ENCODE measurements at regions not wholly inside any gene's neighbourhood (a gene's known extent, or its start where the extent isn't known, plus 50 kb on each side); places are given as distances from the start of the nearest gene placed in this dataset.
"Not testable (repeated sequence)": the region's sequence is repeated elsewhere in the genome, so short reads cannot be mapped to it uniquely, and the experiment has no call there.

DNA sequence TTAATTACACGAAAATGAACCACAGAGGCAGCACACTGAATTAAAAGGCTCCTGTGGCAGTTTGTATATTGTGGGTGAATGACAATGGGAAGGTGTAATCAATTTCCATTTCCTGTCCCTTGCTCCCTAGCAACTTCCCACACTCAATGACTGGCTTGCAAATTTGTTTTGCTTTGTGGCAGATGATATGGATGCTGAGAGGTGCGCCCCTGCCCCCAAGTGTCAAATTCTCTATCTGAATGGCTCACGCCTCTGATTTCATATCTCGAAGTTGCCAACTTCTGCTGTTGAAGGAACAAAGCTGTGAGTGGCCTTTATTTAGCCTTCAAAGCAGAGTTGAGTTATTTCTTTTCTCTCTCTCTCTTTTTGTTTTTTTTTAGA is 86.0 kb downstream of the FOXD2 start:
- DNase-seq: no peak

DNA sequence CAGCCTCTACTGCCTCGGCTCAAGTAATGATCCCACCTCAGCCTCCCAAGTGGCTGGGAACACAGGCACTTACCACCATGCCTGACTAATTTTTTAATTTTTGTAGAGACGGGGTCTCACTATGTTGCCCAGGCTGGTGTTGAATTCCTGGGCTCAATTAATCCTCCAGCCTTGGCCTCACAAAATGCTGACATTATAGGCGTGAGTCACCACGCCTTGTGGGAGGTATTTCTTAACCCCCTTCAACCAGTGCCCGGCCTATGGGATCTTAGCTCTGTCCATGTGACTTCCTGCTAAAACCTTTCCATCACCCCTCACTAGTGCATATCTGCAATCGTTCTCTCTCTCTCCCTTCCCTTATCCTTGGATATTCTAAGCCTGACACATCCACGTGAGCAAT is 86.4 kb downstream of the FOXD2 start:
- DNase-seq: no peak

DNA sequence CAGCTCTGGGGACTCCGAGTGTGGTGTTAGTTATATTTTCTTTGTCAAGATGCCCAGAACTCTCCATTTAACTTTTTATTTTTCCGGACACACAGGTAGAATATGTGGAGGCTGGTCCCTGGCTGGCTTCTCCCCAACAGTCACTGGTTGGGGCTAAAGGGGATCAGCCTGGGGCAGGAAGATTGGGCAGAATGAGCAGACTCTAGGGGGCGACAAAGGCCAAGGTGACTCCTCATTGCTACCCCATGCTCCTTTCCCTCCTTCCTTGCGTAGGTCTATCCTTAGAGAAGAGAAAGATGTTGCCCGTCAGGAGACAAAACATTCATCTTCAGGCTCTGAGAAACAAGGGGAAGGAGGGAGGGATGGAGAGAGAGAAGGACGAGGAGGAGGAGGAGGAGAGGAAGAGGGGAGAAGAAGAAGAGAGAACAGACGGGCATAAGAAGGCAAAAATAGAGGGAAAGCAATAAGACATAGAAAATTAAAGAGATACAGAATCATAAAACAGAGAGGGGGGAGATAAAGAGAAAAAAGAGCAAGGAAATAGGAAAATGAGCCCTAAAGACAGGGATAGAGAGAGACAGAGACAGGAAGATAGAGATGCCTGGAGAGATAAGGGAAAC is 89.9 kb downstream of the FOXD2 start:
- peak in 1 of 2 experiments; percentile 3 for DNase-seq

DNA sequence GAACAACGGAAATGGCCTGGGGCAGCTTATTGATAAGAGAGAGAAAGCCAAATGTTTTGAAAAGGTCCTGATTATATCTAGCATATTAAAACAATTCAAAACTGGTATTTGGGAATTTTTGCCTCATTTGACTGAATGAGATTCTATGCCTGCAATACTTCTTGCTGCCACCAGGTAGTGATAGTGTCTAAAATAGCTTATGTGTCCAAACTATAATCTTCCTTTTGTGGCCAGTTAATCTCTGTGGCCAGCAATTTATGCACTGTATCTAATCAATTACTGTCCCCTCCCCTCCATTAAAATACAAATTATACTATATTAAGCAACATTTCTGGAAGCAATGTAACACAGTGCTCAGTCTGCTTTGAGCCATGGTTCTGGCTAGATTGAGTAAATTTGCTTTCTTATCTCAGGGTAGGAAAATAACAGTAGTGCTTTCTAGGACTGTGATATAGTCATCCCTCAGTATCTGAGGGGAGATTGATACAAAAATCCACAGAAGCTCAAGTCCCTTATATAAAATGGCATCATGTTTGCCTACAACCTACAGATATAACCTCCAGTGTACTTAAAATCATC is 91.8 kb downstream of the FOXD2 start:
- DNase-seq: peak in 1 of 2 experiments; percentile 6

DNA sequence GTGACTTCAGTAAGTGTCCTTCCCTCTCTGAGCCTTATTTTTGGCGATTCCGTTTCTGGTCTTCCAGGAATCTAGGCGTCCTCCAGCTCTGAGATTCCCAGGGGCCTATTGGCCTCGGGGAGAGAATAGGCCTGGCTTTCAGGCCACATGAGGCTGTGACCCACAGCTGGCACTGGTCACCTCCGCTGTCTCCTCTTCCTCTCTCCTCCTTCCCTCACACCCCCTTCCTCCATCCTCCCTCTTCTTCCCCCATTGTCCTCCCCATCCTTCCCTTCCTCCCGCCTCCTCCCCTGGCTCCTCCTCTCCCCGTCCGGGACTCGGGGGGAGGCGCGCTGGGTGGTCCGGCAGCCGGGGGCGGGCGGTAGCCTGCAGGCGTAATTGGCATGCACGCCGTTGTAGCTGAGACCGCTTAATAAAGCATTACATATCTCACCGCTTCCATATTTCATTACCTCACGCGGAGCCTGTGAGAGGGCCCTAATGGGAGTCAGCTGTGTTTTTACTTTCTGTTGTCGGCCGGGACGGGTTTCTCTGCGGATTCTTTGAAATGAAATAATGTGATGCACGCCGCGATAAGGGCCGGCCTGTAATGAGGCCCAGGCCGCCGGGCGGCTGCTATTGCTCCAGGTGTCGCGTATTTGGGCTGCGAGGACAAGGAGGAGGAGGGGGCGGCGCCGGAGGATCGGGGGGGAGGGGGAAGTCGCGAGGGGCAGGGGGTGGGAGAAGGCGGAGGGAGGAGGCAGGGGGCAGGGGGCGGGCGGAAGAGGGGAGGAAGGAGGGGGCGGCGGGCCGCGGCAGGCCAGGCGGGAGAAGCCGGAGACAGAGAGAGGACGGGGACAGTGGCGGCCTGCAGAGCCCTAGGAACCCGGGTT is 95.3 kb downstream of the FOXD2 start:
- DNase-seq: no peak

DNA sequence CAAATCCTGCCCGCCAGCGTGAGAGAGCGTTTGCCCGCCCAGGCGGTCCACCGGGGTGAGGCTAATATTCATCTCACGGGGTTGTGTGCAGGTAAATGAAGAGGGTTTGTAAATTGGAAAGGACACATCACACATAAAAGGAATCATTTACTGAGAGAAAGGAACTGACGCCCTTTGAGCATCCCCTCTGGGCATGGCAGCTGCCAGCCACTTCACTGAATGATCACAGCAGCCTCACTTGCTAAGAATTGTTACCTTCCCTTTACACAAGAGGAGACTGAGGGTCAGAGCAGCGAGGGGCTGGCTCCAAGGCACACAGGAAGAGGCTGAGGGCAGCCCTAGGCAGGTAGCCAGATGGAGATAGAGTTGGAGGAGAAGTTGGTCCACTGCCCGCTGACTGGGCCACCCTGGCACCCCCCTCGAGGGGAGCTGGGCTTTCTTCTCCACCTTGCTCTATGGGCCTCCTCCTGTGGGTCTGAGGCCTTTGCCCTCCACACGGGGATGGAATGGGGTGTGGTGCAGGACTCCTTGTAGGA is 96.0 kb downstream of the FOXD2 start:
- DNase-seq: no peak

DNA sequence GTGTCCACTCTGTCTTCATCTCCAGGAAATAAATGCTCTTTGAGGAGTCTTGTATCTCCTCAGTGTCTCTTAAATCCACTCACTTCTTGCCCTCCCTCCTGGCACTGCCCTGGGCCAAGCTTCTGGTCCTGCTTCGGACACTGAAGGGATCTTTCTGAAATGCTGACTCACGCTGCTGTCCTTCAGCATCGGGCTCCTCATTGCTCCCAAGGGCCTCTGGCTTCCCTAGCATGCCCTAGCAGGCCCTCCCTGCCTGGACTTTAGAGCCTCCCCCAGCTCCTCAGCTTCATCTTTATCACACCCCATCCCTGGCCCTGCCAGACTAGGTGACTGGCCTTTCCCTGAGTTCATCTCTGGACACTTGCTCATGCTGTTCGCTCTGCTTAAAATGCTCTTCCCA is 96.6 kb downstream of the FOXD2 start:
- DNase-seq: no peak

DNA sequence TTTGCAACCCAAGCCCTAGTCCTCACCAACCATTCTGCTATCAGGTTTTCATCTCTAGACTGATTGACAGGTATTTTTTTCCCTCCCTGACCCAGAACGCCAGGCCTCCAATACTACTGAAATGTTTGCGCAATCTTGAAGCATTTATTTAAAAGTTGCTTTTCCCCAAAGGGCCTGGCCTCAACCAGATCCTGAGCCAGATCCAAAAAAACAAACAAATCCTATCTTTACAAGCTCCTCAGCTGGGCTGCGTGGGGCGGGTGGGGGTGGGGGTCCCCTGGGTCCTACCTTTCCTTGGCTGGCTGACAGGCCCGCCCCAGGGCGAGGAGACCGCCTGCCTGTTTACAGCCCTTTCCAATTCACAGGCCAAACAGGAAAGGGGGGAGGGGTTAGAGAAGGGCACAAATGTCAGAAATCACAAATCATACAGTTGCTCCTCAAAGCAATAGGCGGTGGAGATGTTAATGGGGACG is 98.8 kb downstream of the FOXD2 start:
- DNase-seq: no peak

DNA sequence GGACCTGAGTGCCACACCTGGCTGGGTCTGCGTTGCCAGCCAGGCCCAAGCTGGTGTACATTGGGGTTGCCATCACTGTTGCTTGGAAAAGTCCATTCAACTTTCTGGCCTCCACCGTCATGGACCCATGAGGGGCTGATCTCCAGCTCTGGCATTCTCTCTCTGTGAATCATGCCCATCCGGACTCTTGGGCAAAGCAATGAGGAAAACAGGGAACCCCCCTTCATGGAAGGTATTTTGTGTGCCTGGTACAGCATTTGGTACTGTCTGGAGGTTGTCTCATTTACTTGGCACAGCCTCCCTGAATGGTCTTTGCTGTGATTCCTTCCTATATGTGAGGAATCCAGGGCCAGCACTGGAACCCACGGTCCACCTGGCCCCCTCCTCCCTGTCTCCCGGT is 99.4 kb downstream of the FOXD2 start:
- DNase-seq: no peak

DNA sequence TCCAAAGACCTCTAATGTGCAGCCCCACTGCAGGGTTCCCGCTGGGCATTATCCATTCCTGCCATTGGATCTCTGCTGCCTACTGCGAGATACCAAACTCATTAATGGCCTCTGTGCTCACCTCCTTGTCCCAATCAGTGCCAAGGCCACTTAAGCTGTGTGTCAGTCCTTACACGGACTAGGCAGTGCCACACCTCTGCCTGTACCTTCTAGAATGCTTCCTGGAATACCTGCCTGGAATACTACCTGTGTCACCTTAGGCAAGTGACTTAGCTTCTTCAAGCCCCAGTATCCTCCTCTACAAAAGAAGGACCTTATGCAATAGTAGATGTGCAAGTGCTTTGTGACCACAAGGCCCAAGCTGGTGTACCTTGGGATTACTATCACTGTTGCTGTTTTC is 100.1 kb downstream of the FOXD2 start:
- DNase-seq: no peak

DNA sequence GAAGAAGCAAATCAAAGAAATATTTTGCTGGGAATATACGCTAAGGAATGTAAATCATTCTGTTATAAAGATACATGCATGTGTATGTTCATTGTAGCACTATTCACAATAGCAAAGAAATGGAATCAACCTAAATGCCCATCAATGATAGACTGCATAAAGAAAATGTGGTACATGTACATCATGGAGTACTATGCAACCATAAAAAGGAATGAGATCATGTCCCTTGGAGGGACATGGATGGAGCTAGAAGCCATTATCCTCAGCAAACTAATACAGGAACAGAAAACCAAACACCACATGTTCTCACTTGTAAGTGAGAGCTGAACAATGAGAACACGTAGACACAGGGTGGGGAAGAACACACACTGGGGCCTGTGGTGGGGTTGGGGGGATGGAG is 100.7 kb downstream of the FOXD2 start:
- not testable (repeated sequence) for DNase-seq

DNA sequence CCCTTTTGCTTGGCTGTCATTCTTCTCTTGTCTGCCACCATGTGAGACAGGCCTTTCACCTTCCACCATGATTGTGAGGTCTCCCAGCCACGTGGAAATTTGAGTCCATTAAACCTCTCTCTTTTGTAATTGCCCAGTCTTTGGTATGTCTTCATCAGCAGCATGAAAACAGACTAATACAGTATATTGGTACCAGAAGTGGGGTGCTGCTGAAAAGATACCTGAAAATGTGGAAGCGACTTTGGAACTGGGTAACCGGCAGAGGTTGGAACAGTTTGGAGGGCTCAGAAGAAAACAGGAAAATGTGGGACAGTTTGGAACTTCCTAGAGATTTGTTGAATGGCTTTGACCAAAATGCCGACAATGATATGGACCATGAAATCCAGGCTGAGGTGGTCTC is 103.9 kb downstream of the FOXD2 start:
- DNase-seq: not testable (repeated sequence)

DNA sequence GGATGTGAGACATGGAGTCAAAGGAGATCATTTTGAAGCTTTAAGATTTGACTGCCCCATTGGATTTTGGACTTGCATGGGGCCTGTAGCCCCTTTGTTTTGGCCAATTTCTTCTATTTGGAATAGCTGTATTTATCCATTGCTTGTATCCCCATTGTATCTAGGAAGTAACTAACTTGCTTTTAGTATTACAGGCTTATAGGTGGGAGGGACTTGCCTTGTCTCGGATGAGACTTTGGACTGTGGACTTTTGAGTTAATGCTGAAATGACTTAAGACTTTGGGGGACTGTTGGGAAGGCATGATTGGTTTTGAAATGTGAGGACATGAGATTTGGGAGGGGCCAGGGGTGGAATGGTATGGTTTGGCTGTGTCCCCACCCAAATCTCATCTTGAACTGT is 105.2 kb downstream of the FOXD2 start:
- DNase-seq: not testable (repeated sequence)

DNA sequence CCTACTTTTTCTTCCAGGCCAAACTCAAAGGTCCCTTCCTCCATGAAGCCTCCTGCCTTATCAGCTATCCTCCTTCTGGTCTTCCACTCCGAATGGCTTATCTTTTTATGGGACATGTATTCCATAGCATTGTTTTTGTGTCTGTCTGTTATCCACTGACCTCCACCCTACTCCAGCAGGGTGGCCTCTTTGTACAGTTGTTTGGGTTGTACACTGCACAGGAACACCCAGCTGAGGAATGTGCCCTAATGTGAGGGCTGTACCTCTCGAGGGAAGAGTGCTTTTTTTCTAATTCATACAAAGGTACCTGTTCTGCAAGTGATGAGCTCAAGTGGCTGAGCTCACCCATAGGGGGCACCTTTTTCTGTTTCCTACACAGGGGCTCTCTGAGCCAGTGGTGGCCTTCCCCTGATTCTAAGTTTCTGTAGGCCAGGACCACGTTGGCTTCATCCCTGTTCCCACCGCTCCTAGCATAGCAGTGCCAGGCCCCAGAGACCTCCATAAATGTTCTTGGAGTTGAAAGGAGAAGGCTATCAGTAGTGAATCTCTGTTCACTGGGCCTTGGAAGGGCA is 108.2 kb downstream of the FOXD2 start:
- no peak for DNase-seq

DNA sequence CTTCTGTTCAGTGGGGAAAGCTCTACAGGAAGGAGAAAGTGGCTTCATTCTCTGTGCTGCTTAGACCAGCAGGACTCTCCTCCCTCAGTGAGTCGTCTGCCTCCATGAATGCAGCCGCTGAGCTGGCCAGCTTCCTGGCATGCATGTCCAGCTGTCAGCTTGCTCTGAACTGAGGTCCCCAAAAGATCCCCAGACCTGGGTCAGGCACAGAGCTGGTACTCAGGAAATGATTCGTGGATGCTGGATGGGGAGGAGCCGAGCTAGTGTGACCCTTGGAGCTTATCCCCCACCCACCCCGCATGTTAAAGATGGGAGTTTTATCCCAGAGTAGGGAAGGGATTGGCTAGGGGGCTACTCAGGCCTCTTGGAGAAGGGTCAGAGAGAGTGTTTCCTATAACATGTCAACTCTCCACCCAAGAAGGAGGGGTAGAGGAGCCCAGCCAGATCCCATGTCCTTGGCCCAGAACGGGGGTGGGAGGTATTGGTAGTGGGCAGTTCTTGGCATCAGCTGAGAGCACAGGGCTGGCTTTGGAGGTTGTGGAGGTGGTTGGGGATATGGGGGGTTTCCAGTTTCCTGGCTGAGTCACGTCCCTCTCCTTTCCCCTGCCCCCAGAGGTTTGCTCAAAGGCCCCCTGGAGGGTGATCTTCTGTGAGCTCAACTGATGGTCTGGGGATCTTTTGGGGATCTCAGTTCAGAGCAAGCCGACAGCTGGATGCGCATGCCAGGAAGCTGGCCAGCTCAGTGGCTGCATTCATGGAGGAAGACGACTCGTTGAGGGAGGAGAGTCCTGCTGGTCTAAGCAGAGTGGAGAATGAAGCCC is 110.1 kb downstream of the FOXD2 start:
- no peak for DNase-seq

DNA sequence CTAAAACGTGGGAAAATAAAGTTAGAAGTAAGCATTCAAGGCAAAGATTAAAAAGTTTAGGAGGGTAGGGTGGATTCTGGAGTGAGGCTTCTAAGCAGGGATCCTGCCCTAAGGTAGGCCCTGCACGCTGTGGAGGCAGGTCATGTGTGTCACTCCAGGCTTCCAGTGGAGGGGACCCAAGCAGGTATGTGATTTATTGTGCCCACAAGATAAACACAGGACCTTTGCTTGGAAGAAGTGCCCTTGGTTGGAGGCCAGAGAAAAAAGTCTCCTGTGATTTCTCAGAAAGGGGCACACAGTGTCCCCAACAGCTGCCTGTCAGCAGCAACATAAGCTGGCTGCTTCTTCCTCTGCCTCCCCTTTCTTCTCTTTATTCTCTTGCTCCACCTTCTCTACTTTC is 110.8 kb downstream of the FOXD2 start:
- no peak for DNase-seq

DNA sequence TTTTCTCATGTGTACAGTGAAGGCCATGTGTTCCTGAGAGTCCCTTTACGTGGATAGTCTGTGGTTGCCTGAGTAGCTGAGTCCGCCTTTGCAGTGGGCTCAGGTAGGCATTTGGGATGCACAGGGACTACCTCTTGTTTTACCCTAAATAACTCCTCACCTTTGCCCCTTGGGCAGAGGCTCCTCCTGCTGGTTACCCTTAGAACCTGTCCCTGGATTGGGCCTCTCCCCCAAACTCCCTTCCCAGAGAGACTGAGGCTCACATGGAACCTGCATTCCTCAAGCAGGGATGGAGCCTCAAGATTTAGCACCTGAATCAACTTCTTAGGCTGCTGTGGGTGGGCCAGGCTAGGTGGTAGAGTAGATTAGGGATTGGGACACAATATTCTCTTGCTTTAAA is 111.7 kb downstream of the FOXD2 start:
- DNase-seq: no peak

DNA sequence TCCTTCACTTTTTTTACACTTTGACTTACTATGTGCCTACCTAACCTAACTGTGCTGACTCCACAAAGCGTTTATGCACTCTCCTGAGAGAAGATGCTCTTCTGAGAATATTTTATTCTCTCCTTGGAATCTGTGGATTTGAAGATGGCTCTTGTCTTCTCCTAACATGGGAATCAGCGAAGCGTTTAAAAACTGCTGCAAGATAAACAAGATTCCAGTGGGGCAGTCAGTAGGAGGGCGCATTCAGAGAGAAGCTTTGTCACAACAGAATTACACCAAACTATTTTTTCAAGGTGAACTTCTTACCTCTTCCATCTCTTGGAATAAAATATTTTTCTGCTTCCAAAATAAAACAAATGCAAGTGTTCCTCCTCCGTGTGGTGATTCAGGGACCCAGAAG is 113.1 kb downstream of the FOXD2 start:
- DNase-seq: no peak

DNA sequence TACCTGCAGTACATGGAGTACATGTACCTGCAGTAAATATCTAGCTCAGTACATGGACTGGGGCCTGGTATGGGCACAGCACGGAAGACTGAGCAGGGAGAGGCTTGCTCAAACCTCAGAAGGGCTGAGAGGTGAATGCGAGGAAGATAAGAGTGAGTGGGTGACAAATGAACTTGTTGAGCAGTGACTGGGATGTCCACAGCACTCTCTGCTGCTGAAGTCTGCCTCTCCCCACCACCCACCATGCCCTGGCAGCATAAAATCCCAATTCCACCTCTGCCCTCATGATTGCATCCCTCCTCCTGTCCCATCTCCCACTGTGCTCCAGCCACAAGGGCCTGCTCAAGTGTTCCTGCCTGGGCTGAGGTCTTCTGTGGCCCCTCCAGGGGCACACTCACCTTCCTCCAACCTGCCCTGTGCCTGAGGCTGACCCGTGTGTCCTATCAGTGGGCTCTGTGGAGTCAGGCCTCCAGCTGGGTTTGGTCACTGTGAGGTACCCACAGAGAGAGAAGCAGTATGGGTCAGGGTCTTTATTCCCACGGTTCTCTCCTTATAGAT is 114.2 kb downstream of the FOXD2 start:
- DNase-seq: no peak

DNA sequence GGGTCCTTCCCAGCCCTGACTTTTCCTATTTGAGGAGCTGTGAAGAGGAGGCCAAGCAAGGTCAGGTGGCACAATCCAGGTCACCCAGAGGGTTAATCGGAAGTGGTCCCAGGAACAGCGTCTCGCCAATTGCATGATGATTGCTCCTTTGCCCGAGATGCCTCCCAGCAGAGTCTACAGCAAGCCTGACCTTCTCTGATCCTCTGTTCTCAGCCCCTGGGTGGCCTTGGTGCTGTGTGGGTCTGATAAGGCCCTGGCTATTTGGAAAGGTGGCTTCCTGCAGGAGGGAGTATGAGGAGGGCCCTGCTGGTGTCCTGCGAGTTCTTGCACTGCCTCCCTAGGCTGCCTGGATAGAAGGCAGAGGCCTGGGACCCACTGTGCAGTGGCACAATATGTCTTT is 116.2 kb downstream of the FOXD2 start:
- DNase-seq: no peak

DNA sequence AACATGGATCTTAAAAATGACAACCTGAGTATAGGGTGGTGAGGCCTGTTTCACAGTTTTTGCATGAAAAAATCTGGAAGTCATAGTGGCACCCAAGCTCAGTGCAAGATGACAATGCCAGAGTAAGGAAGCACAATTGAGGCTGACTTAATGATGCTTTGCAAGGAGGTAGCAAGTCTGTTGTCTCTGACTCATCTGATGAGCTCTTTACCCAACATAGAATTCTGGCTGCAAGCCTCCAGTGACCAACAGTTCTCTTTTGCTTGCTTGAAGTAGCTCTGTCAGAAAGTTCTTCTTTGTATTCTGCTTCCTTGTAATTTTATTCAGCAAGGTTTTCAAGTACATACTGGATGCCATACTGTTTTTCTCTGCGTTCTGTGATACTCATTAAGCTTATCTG is 117.1 kb downstream of the FOXD2 start:
- no peak for DNase-seq

DNA sequence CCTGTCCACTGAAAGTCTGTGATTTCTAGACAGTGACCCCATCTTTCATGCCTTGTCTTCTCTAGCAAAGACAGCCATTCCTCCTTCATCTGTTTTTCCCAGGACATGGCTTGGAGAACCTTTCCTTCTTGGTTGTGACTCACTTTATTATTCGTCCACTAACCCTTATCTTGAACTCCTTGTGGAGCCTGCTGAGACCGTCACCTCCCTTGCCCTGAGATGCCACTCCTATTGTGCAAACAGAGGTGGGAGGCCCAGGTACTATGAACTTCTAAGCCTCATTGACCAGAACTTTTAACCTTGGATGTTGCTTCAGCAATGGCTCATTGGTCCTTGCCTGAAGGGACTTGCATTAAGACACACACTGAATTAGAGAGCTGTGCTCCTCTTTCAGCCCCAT is 117.5 kb downstream of the FOXD2 start:
- no peak for DNase-seq
